ENCODE measurements at regions not wholly inside any gene's neighbourhood (a gene's known extent, or its start where the extent isn't known, plus 50 kb on each side); places are given as distances from the start of the nearest gene placed in this dataset.

DNA sequence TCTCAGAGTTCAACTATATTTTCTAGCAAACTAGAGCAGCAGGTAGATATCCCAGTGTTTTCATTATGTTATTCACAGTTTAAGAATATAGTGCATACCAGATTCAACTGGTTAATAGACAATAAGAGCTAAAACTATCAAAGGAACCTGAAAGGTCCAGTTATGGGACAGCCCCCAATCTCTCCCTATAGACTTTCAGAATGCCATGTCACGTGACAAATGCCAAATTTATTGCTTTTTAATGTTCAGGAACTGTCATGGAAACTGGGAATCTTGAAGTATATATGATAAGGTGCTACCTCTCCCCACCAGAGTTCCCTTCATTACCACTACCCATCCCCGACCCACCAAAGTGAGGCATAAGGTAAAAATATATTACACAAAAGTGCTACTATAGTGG is 629.0 kb upstream of the SEMA6A start:
- Histone ChIP-seq H3K9ac (replicated peaks; ENCODE audit: extremely low read depth, insufficient read depth, low read length) (no peak overlapping the region), H3K9me3 (replicated peaks; ENCODE audit: control insufficient read depth, insufficient read depth, low read length) (no peaks in the 10 kb centered on the region), H3K4me2 (ENCODE audit: insufficient read depth, low read length) (no peak overlapping the region), H3K4me1 (ENCODE audit: control insufficient read depth, extremely low read depth, insufficient read depth, low read length) (no peaks in the 10 kb centered on the region), H4K20me1 (replicated peaks; ENCODE audit: control insufficient read depth, extremely low read depth, insufficient read depth, low read length) (no peaks in the 10 kb centered on the region), H3K9me1 (replicated peaks; ENCODE audit: control insufficient read depth, extremely low read depth, insufficient read depth, low read length) (no peaks in the 10 kb centered on the region), H3K27ac (ENCODE audit: insufficient read depth, low read depth, low read length) (no peak overlapping the region), H3K79me2 (ENCODE audit: control insufficient read depth, insufficient read depth, low read length) (no peaks in the 10 kb centered on the region), H2AFZ (ENCODE audit: low read depth, low read length) (no peak overlapping the region), H3K4me3 (replicated peaks in 1 of 3; ENCODE audit: insufficient read depth in 1 of 3, low read depth in 1 of 3, low read length in 3 of 3) (no peak overlapping the region), H3K36me3 (ENCODE audit: control insufficient read depth in 2 of 2, extremely low read depth in 1 of 2, insufficient read depth in 2 of 2, low read length in 2 of 2) (no peaks in the 10 kb centered on the region), H3K27me3 (ENCODE audit: control insufficient read depth in 2 of 2, insufficient read depth in 2 of 2, low read length in 2 of 2) (no peaks in the 10 kb centered on the region)
- intact Hi-C loops (cut with micrococcal nuclease) (no loop called here), dilution Hi-C loops (cut with MboI; ENCODE audit: extremely low pct_ligation_motif_present, low sequenced_read_pairs) (no loop called here)
- FAIRE-seq (no peak), DNase-seq (ENCODE audit: low read depth, low spot score) (no peak)
- POLR2A ChIA-PET, result no interaction called here
- TF ChIP-seq, protein P1, sequence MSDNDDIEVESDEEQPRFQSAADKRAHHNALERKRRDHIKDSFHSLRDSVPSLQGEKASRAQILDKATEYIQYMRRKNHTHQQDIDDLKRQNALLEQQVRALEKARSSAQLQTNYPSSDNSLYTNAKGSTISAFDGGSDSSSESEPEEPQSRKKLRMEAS (IDR thresholded peaks at IDR 0.05; ENCODE audit: insufficient read depth, insufficient read length), result no peak
- no TSS peak for BruUV-seq (replicated peaks)
- CTCF ChIA-PET, result no interaction called here

DNA sequence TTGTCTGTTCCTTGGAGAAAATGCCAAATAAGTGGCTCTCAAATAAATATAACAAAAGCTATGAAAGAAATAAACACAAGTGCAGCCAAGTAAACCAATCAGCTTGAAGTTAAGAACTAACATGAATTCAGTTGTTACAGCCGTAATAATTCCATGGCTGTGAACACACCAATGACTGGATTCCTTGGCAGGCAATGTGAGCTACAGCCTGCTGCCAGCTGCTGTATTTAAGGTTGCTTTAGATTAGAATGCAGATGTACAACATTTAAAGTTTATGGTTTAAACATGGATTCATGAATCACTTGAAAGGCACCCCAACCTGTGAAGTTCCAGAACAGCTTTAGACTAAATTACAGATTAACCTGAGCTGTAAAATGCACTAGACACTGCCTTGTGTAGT is 626.4 kb upstream of the SEMA6A start:
- FAIRE-seq, result no peak
- BruUV-seq (replicated peaks), result no TSS peak
- Histone ChIP-seq H3K9me3 (replicated peaks; ENCODE audit: control insufficient read depth, insufficient read depth, low read length) (no peaks in the 10 kb centered on the region), H3K36me3 (ENCODE audit: control insufficient read depth in 2 of 2, extremely low read depth in 1 of 2, insufficient read depth in 2 of 2, low read length in 2 of 2) (no peaks in the 10 kb centered on the region), H3K79me2 (ENCODE audit: control insufficient read depth, insufficient read depth, low read length) (no peaks in the 10 kb centered on the region), H3K4me1 (ENCODE audit: control insufficient read depth, extremely low read depth, insufficient read depth, low read length) (no peaks in the 10 kb centered on the region), H2AFZ (ENCODE audit: low read depth, low read length) (no peak overlapping the region), H3K27ac (ENCODE audit: insufficient read depth, low read depth, low read length) (no peak overlapping the region), H3K9ac (replicated peaks; ENCODE audit: extremely low read depth, insufficient read depth, low read length) (no peak overlapping the region), H4K20me1 (replicated peaks; ENCODE audit: control insufficient read depth, extremely low read depth, insufficient read depth, low read length) (no peaks in the 10 kb centered on the region), H3K4me3 (replicated peaks in 1 of 3; ENCODE audit: insufficient read depth in 1 of 3, low read depth in 1 of 3, low read length in 3 of 3) (no peak overlapping the region), H3K4me2 (ENCODE audit: insufficient read depth, low read length) (no peak overlapping the region), H3K27me3 (ENCODE audit: control insufficient read depth in 2 of 2, insufficient read depth in 2 of 2, low read length in 2 of 2) (no peaks in the 10 kb centered on the region), H3K9me1 (replicated peaks; ENCODE audit: control insufficient read depth, extremely low read depth, insufficient read depth, low read length) (no peaks in the 10 kb centered on the region)
- ChIA-PET POLR2A (no interaction called here), CTCF (no interaction called here)
- dilution Hi-C loops (cut with MboI; ENCODE audit: extremely low pct_ligation_motif_present, low sequenced_read_pairs) (no loop called here), intact Hi-C loops (cut with micrococcal nuclease) (no loop called here)
- no peak for DNase-seq (ENCODE audit: low read depth, low spot score)
- TF ChIP-seq EZH2 (IDR thresholded peaks at IDR 0.05; ENCODE audit: borderline replicate concordance, low read depth, low read length, severe bottlenecking), result no peak
- TF ChIP-seq POLR2A (IDR thresholded peaks at IDR 0.05; ENCODE audit: low read depth, low read length), result no peak
- TF ChIP-seq, protein P2, sequence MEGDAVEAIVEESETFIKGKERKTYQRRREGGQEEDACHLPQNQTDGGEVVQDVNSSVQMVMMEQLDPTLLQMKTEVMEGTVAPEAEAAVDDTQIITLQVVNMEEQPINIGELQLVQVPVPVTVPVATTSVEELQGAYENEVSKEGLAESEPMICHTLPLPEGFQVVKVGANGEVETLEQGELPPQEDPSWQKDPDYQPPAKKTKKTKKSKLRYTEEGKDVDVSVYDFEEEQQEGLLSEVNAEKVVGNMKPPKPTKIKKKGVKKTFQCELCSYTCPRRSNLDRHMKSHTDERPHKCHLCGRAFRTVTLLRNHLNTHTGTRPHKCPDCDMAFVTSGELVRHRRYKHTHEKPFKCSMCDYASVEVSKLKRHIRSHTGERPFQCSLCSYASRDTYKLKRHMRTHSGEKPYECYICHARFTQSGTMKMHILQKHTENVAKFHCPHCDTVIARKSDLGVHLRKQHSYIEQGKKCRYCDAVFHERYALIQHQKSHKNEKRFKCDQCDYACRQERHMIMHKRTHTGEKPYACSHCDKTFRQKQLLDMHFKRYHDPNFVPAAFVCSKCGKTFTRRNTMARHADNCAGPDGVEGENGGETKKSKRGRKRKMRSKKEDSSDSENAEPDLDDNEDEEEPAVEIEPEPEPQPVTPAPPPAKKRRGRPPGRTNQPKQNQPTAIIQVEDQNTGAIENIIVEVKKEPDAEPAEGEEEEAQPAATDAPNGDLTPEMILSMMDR (IDR thresholded peaks at IDR 0.05; ENCODE audit: extremely low read depth in 1 of 2, insufficient read depth in 1 of 2, low read depth in 1 of 2, low read length in 2 of 2), result no peak
- TF ChIP-seq FOS (IDR thresholded peaks at IDR 0.05; ENCODE audit: borderline replicate concordance, insufficient read depth, low read length), result no peak
- TF ChIP-seq JUN (IDR thresholded peaks at IDR 0.05; ENCODE audit: borderline replicate concordance, insufficient read depth, insufficient read length, low read depth), result no peak
- no peak for TF ChIP-seq POLR2AphosphoS5 (IDR thresholded peaks at IDR 0.05; ENCODE audit: insufficient read depth, low read depth, low read length)
- TF ChIP-seq, protein P1 (IDR thresholded peaks at IDR 0.05; ENCODE audit: insufficient read depth, insufficient read length), result no peak
- no peak for TF ChIP-seq GATA2 (IDR thresholded peaks at IDR 0.05; ENCODE audit: insufficient read depth, insufficient read length, low read depth, low read length)
- TF ChIP-seq MYC (IDR thresholded peaks at IDR 0.05; ENCODE audit: low read depth, low read length), result no peak
